ENCODE measurements at regions not wholly inside any gene's neighbourhood (a gene's known extent, or its start where the extent isn't known, plus 50 kb on each side); places are given as distances from the start of the nearest gene placed in this dataset.

GRCh38 chr2:49686897-49687442 is 532.7 kb upstream of the FSHR start:
- no peaks in the 10 kb centered on the region for H3K36me3 ChIP-seq

DNA sequence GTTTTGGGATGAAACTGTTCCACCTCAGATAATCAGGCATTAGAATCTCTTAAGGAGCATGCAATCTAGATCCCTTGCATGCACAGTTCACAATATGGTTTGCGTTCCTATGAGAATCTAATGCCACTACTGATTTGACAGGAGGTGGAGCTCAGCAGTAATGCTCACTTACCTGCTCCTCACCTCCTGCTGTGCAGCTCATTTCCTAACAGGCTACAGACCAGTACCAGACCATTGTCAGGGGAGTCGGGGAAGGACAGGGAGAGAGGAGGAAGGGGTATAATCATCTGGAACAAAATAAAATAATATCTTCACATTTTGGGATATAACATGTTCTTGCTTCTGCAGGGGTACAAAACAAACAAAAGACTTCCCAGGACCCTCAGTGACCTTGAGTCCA is 532.0 kb upstream of the FSHR start:
- Histone ChIP-seq H3K36me3 (no peaks in the 10 kb centered on the region), H3K27me3 (replicated peaks; ENCODE audit: insufficient read depth) (no peaks in the 10 kb centered on the region), H3K4me3 (no peak overlapping the region), H3K4me1 (replicated peaks) (no peaks in the 10 kb centered on the region), H3K9me3 (no peaks in the 10 kb centered on the region), H3K27ac (no peak overlapping the region)
- DNase-seq (ENCODE audit: low spot score): no peak
- TF ChIP-seq POLR2AphosphoS5 (IDR thresholded peaks at IDR 0.05): no peak
- intact Hi-C loops (cut with DNase I): no loop called here
- 82% methylated on average over 2 of the region's 2 CpGs for WGBS

More at GRCh38 chr2:49686897-49687442, 532.7 kb upstream of the FSHR start:
- Histone ChIP-seq H3K27me3 (replicated peaks; ENCODE audit: insufficient read depth) (no peaks in the 10 kb centered on the region), H3K27ac (no peak overlapping the region), H3K9me3 (no peaks in the 10 kb centered on the region), H3K4me1 (replicated peaks) (no peaks in the 10 kb centered on the region), H3K4me3 (no peak overlapping the region)
- DNase-seq (ENCODE audit: low spot score): no peak
- no peak for TF ChIP-seq POLR2AphosphoS5 (IDR thresholded peaks at IDR 0.05)
- no peak for TF ChIP-seq POLR2A (IDR thresholded peaks at IDR 0.05)
- no peak for TF ChIP-seq CTCF (IDR thresholded peaks at IDR 0.05)
- WGBS: 52% methylated on average over 2 of the region's 2 CpGs
- intact Hi-C loops (cut with DNase I): no loop called here

GRCh38 chr2:49677227-49677626 is 522.9 kb upstream of the FSHR start:
- 92% methylated on average over 1 of the region's 1 CpG for WGBS
- no peak for TF ChIP-seq POLR2AphosphoS5 (IDR thresholded peaks at IDR 0.05)
- TF ChIP-seq CTCF (IDR thresholded peaks at IDR 0.05): no peak
- no peak for TF ChIP-seq POLR2A (IDR thresholded peaks at IDR 0.05)
- H3K27me3 ChIP-seq (replicated peaks; ENCODE audit: insufficient read depth): no peaks in the 10 kb centered on the region
- no peaks in the 10 kb centered on the region for H3K36me3 ChIP-seq
- intact Hi-C loops (cut with DNase I): no loop called here
- no peaks in the 10 kb centered on the region for H3K4me1 ChIP-seq (replicated peaks)
- H3K4me3 ChIP-seq: no peak overlapping the region
- H3K9me3 ChIP-seq: no peaks in the 10 kb centered on the region
- no peak for DNase-seq (ENCODE audit: low spot score)
- H3K27ac ChIP-seq: no peak overlapping the region

DNA sequence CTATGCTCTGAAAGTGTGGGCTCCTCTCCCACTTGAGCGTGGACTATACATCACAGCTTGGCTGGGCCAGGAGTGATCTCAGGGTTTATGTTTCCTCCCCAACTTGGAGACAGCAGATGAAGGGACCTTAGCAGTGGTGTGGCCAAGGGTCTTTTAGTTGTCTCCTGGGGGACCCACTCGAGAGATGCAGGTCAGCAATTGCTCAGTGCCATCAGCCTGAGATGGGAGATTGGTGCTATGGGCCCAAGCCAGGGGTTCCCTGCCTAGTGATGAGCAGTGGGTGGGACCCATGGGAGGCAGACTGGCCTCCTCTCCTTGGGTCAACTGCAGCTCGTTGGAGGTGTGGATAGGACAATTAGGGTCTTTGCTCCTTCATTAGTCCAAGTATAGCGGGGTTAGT is 510.5 kb upstream of the FSHR start:
- no peak overlapping the region for H3K4me3 ChIP-seq
- intact Hi-C loops (cut with DNase I): no loop called here
- H3K27ac ChIP-seq: no peak overlapping the region
- 98% methylated on average over 4 of the region's 4 CpGs for whole genome bisulfite sequencing
- no peaks in the 10 kb centered on the region for H3K9me3 ChIP-seq
- H3K4me1 ChIP-seq (replicated peaks): no peaks in the 10 kb centered on the region
- TF ChIP-seq POLR2AphosphoS5 (IDR thresholded peaks at IDR 0.05) (no peak), CTCF (IDR thresholded peaks at IDR 0.05) (no peak), POLR2A (IDR thresholded peaks at IDR 0.05) (no peak)
- no peaks in the 10 kb centered on the region for H3K27me3 ChIP-seq (replicated peaks; ENCODE audit: insufficient read depth)
- DNase-seq (ENCODE audit: low spot score): no peak
- H3K36me3 ChIP-seq: no peaks in the 10 kb centered on the region

- intact Hi-C loops (cut with DNase I): no loop called here
- H3K9me3 ChIP-seq: no peaks in the 10 kb centered on the region
- H3K4me1 ChIP-seq (replicated peaks): no peaks in the 10 kb centered on the region
- H3K36me3 ChIP-seq: no peaks in the 10 kb centered on the region
- H3K27ac ChIP-seq: no peak overlapping the region
- 85% methylated on average over 1 of the region's 1 CpG for WGBS
- H3K4me3 ChIP-seq: no peak overlapping the region
- H3K27me3 ChIP-seq (replicated peaks; ENCODE audit: insufficient read depth): no peaks in the 10 kb centered on the region
- no peak for TF ChIP-seq POLR2A (IDR thresholded peaks at IDR 0.05)
- TF ChIP-seq POLR2AphosphoS5 (IDR thresholded peaks at IDR 0.05): no peak
- no peak for TF ChIP-seq CTCF (IDR thresholded peaks at IDR 0.05)
- DNase-seq (ENCODE audit: low spot score): no peak
Observed at GRCh38 chr2:49661809-49662208, 507.5 kb upstream of the FSHR start.
